CD4-positive, alpha-beta T cell treated with Interleukin-4 for 4 hours (primary cell): ENCODE measurements at regions not wholly inside any gene's neighbourhood (a gene's known extent, or its start where the extent isn't known, plus 50 kb on each side); places are given as distances from the start of the nearest gene placed in this dataset.

Source experiments
- DNase-seq: peaks from one replicate; pipeline ENCODE4 v3.0.0-alpha.2; 2020

GRCh38 chr6:139613496-139613895 lies 239.0 kb upstream of the CITED2 start:
- DNase-seq = no peak

GRCh38 chr6:139612135-139612465 lies 237.7 kb upstream of the CITED2 start:
- no peak for DNase-seq

- DNase-seq = no peak
These were observed 237.1 kb upstream of the CITED2 start for GRCh38 chr6:139611327-139612134.

GRCh38 chr6:139608466-139609261 lies 234.2 kb upstream of the CITED2 start:
- DNase-seq = no peak

- no peak for DNase-seq
These were observed 230.9 kb upstream of the CITED2 start for GRCh38 chr6:139605350-139605749.

GRCh38 chr6:139603581-139603980 lies 229.1 kb upstream of the CITED2 start:
- no peak for DNase-seq

- no peak for DNase-seq
These were observed 228.1 kb upstream of the CITED2 start for GRCh38 chr6:139602577-139602976.

GRCh38 chr6:139600919-139601475 lies 226.5 kb upstream of the CITED2 start:
- DNase-seq = no peak

- DNase-seq = no peak
These were observed 225.9 kb upstream of the CITED2 start for GRCh38 chr6:139600343-139600742.

- DNase-seq = no peak
These were observed 223.6 kb upstream of the CITED2 start for GRCh38 chr6:139597771-139598755.

- no peak for DNase-seq
These were observed 222.8 kb upstream of the CITED2 start for GRCh38 chr6:139597087-139597763.

- no peak for DNase-seq
These were observed 220.7 kb upstream of the CITED2 start for GRCh38 chr6:139595183-139595582.

- no peak for DNase-seq
These were observed 220.0 kb upstream of the CITED2 start for GRCh38 chr6:139594333-139594965.

- DNase-seq = no peak
These were observed 218.6 kb upstream of the CITED2 start for GRCh38 chr6:139593081-139593480.

- DNase-seq = no peak
These were observed 217.6 kb upstream of the CITED2 start for GRCh38 chr6:139592011-139592410.

- no peak for DNase-seq
These were observed 216.8 kb upstream of the CITED2 start for GRCh38 chr6:139591075-139591865.

GRCh38 chr6:139590206-139590605 lies 215.8 kb upstream of the CITED2 start:
- no peak for DNase-seq

- no peak for DNase-seq
These were observed 214.5 kb upstream of the CITED2 start for GRCh38 chr6:139588734-139589593.

GRCh38 chr6:139588076-139588639 lies 213.7 kb upstream of the CITED2 start:
- no peak for DNase-seq
